Neural cell (in vitro differentiated cells): ENCODE measurements at regions not wholly inside any gene's neighbourhood (a gene's known extent, or its start where the extent isn't known, plus 50 kb on each side); places are given as distances from the start of the nearest gene placed in this dataset.

ENCODE experiments used
- H2AFZ ChIP-seq: fragments of 200-600, 300-800 bp; sonication (generic), shearing (Covaris generic); 2 replicates; pipeline ENCODE4 v1.6.0; 2014; ENCODE audit warnings: low read depth, mild to moderate bottlenecking, antibody characterized with exemption, low read length, moderate library complexity
- H3F3A ChIP-seq: fragments of 200-600 bp; shearing (Covaris generic); 2 replicates; pipeline ENCODE4 v1.6.1; 2016; ENCODE audit warnings: mild to moderate bottlenecking, moderate library complexity, mixed read lengths, antibody characterized with exemption, low read length; ENCODE audit not compliant: insufficient read depth, poor library complexity, severe bottlenecking
- H3K27ac ChIP-seq: fragments of 200-600, 300-800 bp; sonication (generic), shearing (Covaris generic); 2 replicates; pipeline ENCODE4 v1.5.1; 2014; ENCODE audit warnings: mild to moderate bottlenecking, low read length, moderate library complexity
- H3K27me3 ChIP-seq: fragments of 300-800, 200-600 bp; sonication (generic), shearing (Covaris generic); 2 replicates; pipeline ENCODE4 v1.6.0; 2014; ENCODE audit warnings: mild to moderate bottlenecking, low read depth, low read length, moderate library complexity; ENCODE audit not compliant: insufficient read depth
- H3K36me3 ChIP-seq: fragments of 300-800, 200-600 bp; sonication (generic), shearing (Covaris generic); 2 replicates; pipeline ENCODE4 v1.5.1; 2014; ENCODE audit warnings: mild to moderate bottlenecking, antibody characterized with exemption, low read length, moderate library complexity; ENCODE audit not compliant: insufficient read depth
- H3K4me2 ChIP-seq: fragments of 300-800, 200-600 bp; sonication (generic), shearing (Covaris generic); 2 replicates; pipeline ENCODE4 v1.6.0; 2014; ENCODE audit warnings: mild to moderate bottlenecking, low read length
- H3K4me3 ChIP-seq: fragments of 300-800, 200-600 bp; sonication (generic), shearing (Covaris generic); 2 replicates; pipeline ENCODE4 v1.5.1; 2014; ENCODE audit warnings: mild to moderate bottlenecking, low read length, moderate library complexity
- H3K79me2 ChIP-seq: fragments of 200-600 bp; shearing (Covaris generic); replicated peaks from 2 replicates; pipeline ENCODE4 v1.6.0; 2014; ENCODE audit warnings: mild to moderate bottlenecking, low read length, moderate library complexity; ENCODE audit not compliant: insufficient read depth
- H3K9ac ChIP-seq: fragments of 300-800, 200-600 bp; sonication (generic), shearing (Covaris generic); 2 replicates; pipeline ENCODE4 v1.6.1; 2016; ENCODE audit warnings: mild to moderate bottlenecking, low read length, mixed read lengths
- H3K9me2 ChIP-seq: fragments of 200-600 bp; shearing (Covaris generic); 2 replicates; pipeline ENCODE4 v1.6.1; 2016; ENCODE audit warnings: mild to moderate bottlenecking, low read length, mixed read lengths; ENCODE audit not compliant: insufficient read depth
- H3K9me3 ChIP-seq: fragments of 200-600, 300-800 bp; sonication (generic), shearing (Covaris generic); 2 replicates; pipeline ENCODE4 v1.6.1; 2016; ENCODE audit warnings: mild to moderate bottlenecking, mixed run types, low read length, moderate library complexity, mixed read lengths
- H4K20me1 ChIP-seq: fragments of 200-600 bp; shearing (Covaris generic); 2 replicates; pipeline ENCODE4 v1.6.1; 2016; ENCODE audit warnings: mild to moderate bottlenecking, mixed run types; ENCODE audit not compliant: insufficient read depth
- CTCF ChIP-seq: fragments of 450-650 bp; IDR thresholded peaks from 2 replicates; pipeline ENCODE4 v1.5.1; 2014; ENCODE audit warnings: antibody characterized with exemption, mild to moderate bottlenecking, moderate library complexity; ENCODE audit not compliant: poor library complexity, severe bottlenecking
- EP300 ChIP-seq: fragments of 450-650 bp; conservative IDR thresholded peaks from 2 replicates; pipeline ENCODE4 v1.6.1; 2014; ENCODE audit warnings: antibody characterized with exemption, mild to moderate bottlenecking, moderate library complexity; ENCODE audit not compliant: poor library complexity, severe bottlenecking
- EZH2 ChIP-seq: fragments of 200-600, 300-800 bp; shearing (Covaris generic), sonication (generic); IDR thresholded peaks from 2 replicates; pipeline ENCODE4 v1.6.1; 2014; ENCODE audit warnings: antibody characterized with exemption, low read length, borderline replicate concordance, mild to moderate bottlenecking; ENCODE audit not compliant: insufficient read depth, poor library complexity, severe bottlenecking
- MXI1 ChIP-seq: fragments of 450-650 bp; conservative IDR thresholded peaks from 2 replicates; pipeline ENCODE4 v1.6.1; 2014; ENCODE audit warnings: antibody characterized with exemption, mild to moderate bottlenecking; ENCODE audit not compliant: poor library complexity, severe bottlenecking
- POLR2AphosphoS5 ChIP-seq: IDR thresholded peaks from 2 replicates; pipeline ENCODE4 v1.6.1; 2012
- RAD21 ChIP-seq: fragments of 450-650 bp; conservative IDR thresholded peaks from 2 replicates; pipeline ENCODE4 v1.6.1; 2014; ENCODE audit warnings: antibody characterized with exemption, mild to moderate bottlenecking, moderate library complexity
- REST ChIP-seq: IDR thresholded peaks from 2 replicates; pipeline ENCODE4 v1.6.1; 2012; ENCODE audit warnings: borderline replicate concordance
- SMC3 ChIP-seq: fragments of 450-650 bp; conservative IDR thresholded peaks from 2 replicates; pipeline ENCODE4 v1.6.1; 2014; ENCODE audit warnings: antibody characterized with exemption, mild to moderate bottlenecking, moderate library complexity; ENCODE audit not compliant: poor library complexity
- TAF1 ChIP-seq: IDR thresholded peaks from 2 replicates; pipeline ENCODE4 v1.6.1; 2012; ENCODE audit warnings: low read depth

- Histone ChIP-seq H3K27me3 (no peaks in the 10 kb centered on the region), H3K36me3 (no peaks in the 10 kb centered on the region), H3K9me3 (no peaks in the 10 kb centered on the region), H4K20me1 (no peaks in the 10 kb centered on the region), H3F3A (no peaks in the 10 kb centered on the region), H3K27ac (no peak overlapping the region), H3K9me2 (no peaks in the 10 kb centered on the region), H2AFZ (no peak overlapping the region), H3K9ac (no peak overlapping the region), H3K4me2 (no peak overlapping the region), H3K79me2 (no peaks in the 10 kb centered on the region), H3K4me3 (no peak overlapping the region)
- TF ChIP-seq MXI1 = no peak
- no peak for TF ChIP-seq EP300
- TF ChIP-seq SMC3 = no peak
- TF ChIP-seq REST = no peak
- no peak for TF ChIP-seq POLR2AphosphoS5
- TF ChIP-seq RAD21 = no peak
- no peak for TF ChIP-seq CTCF
- no peak for TF ChIP-seq TAF1
- TF ChIP-seq EZH2 = no peak
Observed at GRCh38 chr12:58695263-58695662, 225.0 kb downstream of the LRIG3 start.

GRCh38 chr12:58701536-58701935 is 218.8 kb downstream of the LRIG3 start:
- Histone ChIP-seq H3K4me3 (no peak overlapping the region), H3K27me3 (no peaks in the 10 kb centered on the region), H3K79me2 (no peaks in the 10 kb centered on the region), H3K36me3 (no peaks in the 10 kb centered on the region), H3K9me3 (no peaks in the 10 kb centered on the region), H4K20me1 (no peaks in the 10 kb centered on the region), H3K4me2 (no peak overlapping the region), H3K27ac (no peak overlapping the region), H3K9ac (no peak overlapping the region), H3F3A (no peaks in the 10 kb centered on the region), H2AFZ (no peak overlapping the region), H3K9me2 (no peaks in the 10 kb centered on the region)
- no peak for TF ChIP-seq RAD21
- no peak for TF ChIP-seq SMC3
- TF ChIP-seq TAF1 = no peak
- TF ChIP-seq REST = no peak
- TF ChIP-seq CTCF = no peak
- no peak for TF ChIP-seq POLR2AphosphoS5
- no peak for TF ChIP-seq EZH2
- TF ChIP-seq EP300 = no peak
- TF ChIP-seq MXI1 = no peak
